Erythroblast (primary cell): ENCODE measurements at regions not wholly inside any gene's neighbourhood (a gene's known extent, or its start where the extent isn't known, plus 50 kb on each side); places are given as distances from the start of the nearest gene placed in this dataset.

Experiments used
- GATA1 ChIP-seq: IDR thresholded peaks from 2 replicates; pipeline ENCODE4 v1.6.1; 2011; ENCODE audit warnings: low read depth, mild to moderate bottlenecking, control low read depth, low read length, moderate library complexity
- POLR2A ChIP-seq: IDR thresholded peaks from 2 replicates; pipeline ENCODE4 v1.6.1; 2011; ENCODE audit warnings: mild to moderate bottlenecking, low read length

DNA sequence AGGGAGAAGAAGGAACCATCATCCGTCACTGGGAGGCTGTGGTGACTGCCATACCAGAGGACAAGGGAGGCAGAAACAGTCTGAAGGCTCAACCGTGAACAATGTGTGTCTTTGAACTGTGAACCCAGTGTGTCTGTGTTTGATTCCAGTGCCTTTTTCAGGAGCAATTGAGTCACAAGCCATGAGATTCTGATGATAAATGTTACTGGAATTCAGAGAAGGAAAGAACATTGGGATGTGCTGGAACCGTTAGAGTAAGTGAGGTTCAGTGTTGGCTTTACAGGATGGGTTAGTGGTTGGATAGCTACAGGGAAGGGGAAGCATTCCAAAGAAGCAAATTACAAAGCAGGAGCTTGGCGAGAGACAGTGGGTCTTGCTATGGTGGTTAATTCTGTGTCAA, 464.4 kb downstream of the TRIML1 start:
- TF ChIP-seq POLR2A (no peak), GATA1 (no peak)
